A673 (cell line): ENCODE measurements at regions not wholly inside any gene's neighbourhood (a gene's known extent, or its start where the extent isn't known, plus 50 kb on each side); places are given as distances from the start of the nearest gene placed in this dataset.

Experiments used
- BruUV-seq: library from RNA; stranded (reverse); fragments of 400-500 nt; replicated peaks from 2 replicates; lab custom pipeline; 2021; lab: Mats Ljungman, UMichigan
- CTCF ChIA-PET: fragments of 300-600 bp; sonication (Branson Sonifier 250); formaldehyde crosslinking; loops from one replicate; lab custom pipeline; 2022; ENCODE audit warnings: antibody characterized with exemption; lab: Charles Lee
- POLR2A ChIA-PET: fragments of 300-600 bp; sonication (Branson Sonifier 250); formaldehyde crosslinking; loops from one replicate; lab custom pipeline; 2022; ENCODE audit warnings: antibody characterized with exemption; ENCODE audit not compliant: low non-redundant PET; lab: Charles Lee
- DNase-seq: peaks from one replicate; pipeline ENCODE4 v3.0.0-alpha.2; 2015; ENCODE audit warnings: low spot score
- H3K27ac ChIP-seq: fragments of 200-600 bp; sonication (generic); 2 replicates; pipeline ENCODE4 v1.5.1; 2016; ENCODE audit warnings: mixed run types, low read depth, mild to moderate bottlenecking, mixed read lengths, antibody characterized with exemption, low read length; ENCODE audit not compliant: poor library complexity, severe bottlenecking
- H3K27me3 ChIP-seq: fragments of 200-600 bp; sonication (generic); replicated peaks from 2 replicates; pipeline ENCODE4 v1.6.1; 2017; ENCODE audit warnings: mixed run types, low read depth, mild to moderate bottlenecking, mixed read lengths, antibody characterized with exemption, low read length; ENCODE audit not compliant: insufficient read depth, poor library complexity
- H3K36me3 ChIP-seq: fragments of 200-600 bp; sonication (generic); 2 replicates; pipeline ENCODE4 v1.6.1; 2016; ENCODE audit warnings: mixed run types, mild to moderate bottlenecking, mixed read lengths, antibody characterized with exemption, low read length; ENCODE audit not compliant: insufficient read depth, poor library complexity, severe bottlenecking
- H3K4me1 ChIP-seq: fragments of 200-600 bp; sonication (generic); 2 replicates; pipeline ENCODE4 v1.6.1; 2017; ENCODE audit warnings: mixed run types, mild to moderate bottlenecking, mixed read lengths, antibody characterized with exemption, low read length; ENCODE audit not compliant: insufficient read depth, poor library complexity, severe bottlenecking
- H3K4me3 ChIP-seq: fragments of 200-600 bp; sonication (generic); 2 replicates; pipeline ENCODE4 v1.5.1; 2016; ENCODE audit warnings: low read depth, mixed run types, mild to moderate bottlenecking, mixed read lengths, low read length; ENCODE audit not compliant: poor library complexity, severe bottlenecking
- H3K9me3 ChIP-seq: fragments of 200-600 bp; sonication (generic); 2 replicates; pipeline ENCODE4 v1.6.1; 2016; ENCODE audit warnings: mixed run types, low read depth, mild to moderate bottlenecking, mixed read lengths, antibody characterized with exemption, low read length; ENCODE audit not compliant: poor library complexity, severe bottlenecking
- EZH2 ChIP-seq: fragments of 200-600 bp; sonication (generic); IDR thresholded peaks from 2 replicates; pipeline ENCODE4 v1.6.1; 2017; ENCODE audit warnings: borderline replicate concordance, low read depth, mild to moderate bottlenecking, mixed read lengths, antibody characterized with exemption, low read length; ENCODE audit not compliant: poor library complexity, severe bottlenecking
- intact Hi-C: fragments of 100-400 bp; cut with micrococcal nuclease; formaldehyde crosslinking; loops from one replicate; pipeline ENCODE4 v1.10.0; 2022; ENCODE audit not compliant: unreplicated experiment
- TF ChIP-seq, protein P1 (sequence below): fragments of 300-800, 200-600 bp; sonication (generic); conservative IDR thresholded peaks from 2 replicates; pipeline ENCODE4 v1.5.1; 2017; ENCODE audit warnings: low read depth, mild to moderate bottlenecking, antibody characterized with exemption, low read length, moderate library complexity, mixed read lengths

DNA sequence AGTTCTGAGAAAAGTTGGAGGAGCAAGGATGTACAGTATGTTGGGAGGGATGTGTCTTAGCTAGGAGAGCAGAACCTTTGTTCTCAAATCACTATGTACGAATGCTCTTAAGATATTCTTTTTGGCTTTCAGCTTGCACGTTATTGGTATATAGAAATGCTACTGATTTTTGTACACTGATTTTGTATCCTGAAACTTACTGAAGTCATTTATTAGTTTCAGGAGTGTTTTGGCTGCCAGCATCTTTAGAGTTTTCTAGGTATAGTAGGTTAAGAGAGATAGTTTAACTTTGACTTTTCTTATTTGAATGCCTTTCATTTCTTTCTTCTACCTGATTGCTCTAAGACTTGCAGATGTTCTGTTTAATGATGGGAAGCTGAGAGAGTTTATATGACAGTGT is 442.8 kb upstream of the FBXO33 start:
- Histone ChIP-seq H3K9me3 (no peaks in the 10 kb centered on the region), H3K27me3 (no peaks in the 10 kb centered on the region), H3K27ac (no peak overlapping the region), H3K4me3 (no peak overlapping the region), H3K36me3 (no peaks in the 10 kb centered on the region), H3K4me1 (no peaks in the 10 kb centered on the region)
- CTCF ChIA-PET = no interaction called here
- intact Hi-C loops = no loop called here
- BruUV-seq = no TSS peak
- POLR2A ChIA-PET = no interaction called here
- no peak for TF ChIP-seq EZH2
- TF ChIP-seq, protein P1, sequence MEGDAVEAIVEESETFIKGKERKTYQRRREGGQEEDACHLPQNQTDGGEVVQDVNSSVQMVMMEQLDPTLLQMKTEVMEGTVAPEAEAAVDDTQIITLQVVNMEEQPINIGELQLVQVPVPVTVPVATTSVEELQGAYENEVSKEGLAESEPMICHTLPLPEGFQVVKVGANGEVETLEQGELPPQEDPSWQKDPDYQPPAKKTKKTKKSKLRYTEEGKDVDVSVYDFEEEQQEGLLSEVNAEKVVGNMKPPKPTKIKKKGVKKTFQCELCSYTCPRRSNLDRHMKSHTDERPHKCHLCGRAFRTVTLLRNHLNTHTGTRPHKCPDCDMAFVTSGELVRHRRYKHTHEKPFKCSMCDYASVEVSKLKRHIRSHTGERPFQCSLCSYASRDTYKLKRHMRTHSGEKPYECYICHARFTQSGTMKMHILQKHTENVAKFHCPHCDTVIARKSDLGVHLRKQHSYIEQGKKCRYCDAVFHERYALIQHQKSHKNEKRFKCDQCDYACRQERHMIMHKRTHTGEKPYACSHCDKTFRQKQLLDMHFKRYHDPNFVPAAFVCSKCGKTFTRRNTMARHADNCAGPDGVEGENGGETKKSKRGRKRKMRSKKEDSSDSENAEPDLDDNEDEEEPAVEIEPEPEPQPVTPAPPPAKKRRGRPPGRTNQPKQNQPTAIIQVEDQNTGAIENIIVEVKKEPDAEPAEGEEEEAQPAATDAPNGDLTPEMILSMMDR = no peak
- DNase-seq = no peak

- intact Hi-C loops = no loop called here
- no peak for TF ChIP-seq EZH2
- TF ChIP-seq, protein P1 = no peak
- no peaks in the 10 kb centered on the region for H3K27me3 ChIP-seq
- H3K4me3 ChIP-seq = no peak overlapping the region
- ChIA-PET CTCF (no interaction called here), POLR2A (no interaction called here)
- no peak for DNase-seq
- H3K9me3 ChIP-seq = no peaks in the 10 kb centered on the region
- no peaks in the 10 kb centered on the region for H3K36me3 ChIP-seq
- BruUV-seq = no TSS peak
- no peak overlapping the region for H3K27ac ChIP-seq
- H3K4me1 ChIP-seq = no peaks in the 10 kb centered on the region
Observed at GRCh38 chr14:39873791-39874190, 441.6 kb upstream of the FBXO33 start.

DNA sequence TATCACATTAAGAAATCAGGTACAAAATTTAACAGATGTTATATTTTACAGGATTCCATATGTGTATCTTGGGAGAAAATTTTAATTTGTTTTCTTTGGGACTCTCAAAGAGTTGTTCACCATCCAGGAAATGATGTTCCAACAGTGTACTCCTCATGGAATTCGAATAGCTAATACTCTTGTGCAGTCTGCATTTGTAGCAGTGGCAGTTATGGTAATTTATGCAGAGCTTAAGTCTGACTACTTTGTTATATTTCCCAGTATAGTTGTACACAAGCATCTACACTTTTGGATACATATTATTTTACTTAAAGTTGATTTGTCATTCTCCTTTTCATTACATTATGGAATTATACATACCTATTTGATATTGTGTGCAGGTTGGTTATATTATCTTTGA is 436.7 kb upstream of the FBXO33 start:
- POLR2A ChIA-PET = no interaction called here
- TF ChIP-seq, protein P1 = no peak
- TF ChIP-seq EZH2 = no peak
- H3K27me3 ChIP-seq = no peaks in the 10 kb centered on the region
- no peaks in the 10 kb centered on the region for H3K9me3 ChIP-seq
- intact Hi-C loops = no loop called here
- no peak overlapping the region for H3K4me3 ChIP-seq
- no peaks in the 10 kb centered on the region for H3K4me1 ChIP-seq
- no TSS peak for BruUV-seq
- no peak for DNase-seq
- H3K27ac ChIP-seq = no peak overlapping the region
- CTCF ChIA-PET = no interaction called here
- no peaks in the 10 kb centered on the region for H3K36me3 ChIP-seq
